RCC 7860 (cell line): ENCODE measurements at regions not wholly inside any gene's neighbourhood (a gene's known extent, or its start where the extent isn't known, plus 50 kb on each side); places are given as distances from the start of the nearest gene placed in this dataset.
"Not testable (repeated sequence)": the region's sequence is repeated elsewhere in the genome, so short reads cannot be mapped to it uniquely, and the experiment has no call there.

Source experiments
- DNase-seq: peaks from one replicate; pipeline ENCODE4 v3.0.0-alpha.2; 2015; ENCODE audit warnings: low spot score
- FAIRE-seq: peaks from 2 replicates; lab custom pipeline; 2012; peaks lifted over from hg19 to GRCh38; lab: Jason Lieb, UNC

GRCh38 chr14:28152453-28153044, 614.0 kb upstream of the FOXG1 start:
- DNase-seq, result no peak
- no peak for FAIRE-seq

- FAIRE-seq, result no peak
- DNase-seq, result no peak
These were observed 609.2 kb upstream of the FOXG1 start for GRCh38 chr14:28157289-28157869.

GRCh38 chr14:28157887-28158791, 608.4 kb upstream of the FOXG1 start:
- FAIRE-seq (no peak), DNase-seq (no peak)

- FAIRE-seq, result no peak
These were observed 605.5 kb upstream of the FOXG1 start for GRCh38 chr14:28161040-28161439.

GRCh38 chr14:28163233-28163632, 603.4 kb upstream of the FOXG1 start:
- DNase-seq (no peak), FAIRE-seq (no peak)

More at GRCh38 chr14:28161040-28161439, 605.5 kb upstream of the FOXG1 start:
- no peak for DNase-seq

GRCh38 chr14:28163897-28164296, 602.7 kb upstream of the FOXG1 start:
- FAIRE-seq (no peak), DNase-seq (no peak)

GRCh38 chr14:28187902-28188830, 578.4 kb upstream of the FOXG1 start:
- DNase-seq, FAIRE-seq: not testable (repeated sequence)

GRCh38 chr14:28196878-28197277, 569.7 kb upstream of the FOXG1 start:
- no peak for DNase-seq
- FAIRE-seq, result no peak

GRCh38 chr14:28220391-28220790, 546.2 kb upstream of the FOXG1 start:
- DNase-seq (no peak), FAIRE-seq (no peak)

- no peak for DNase-seq
These were observed 525.7 kb upstream of the FOXG1 start for GRCh38 chr14:28240909-28241308.

GRCh38 chr14:28242895-28243294, 523.7 kb upstream of the FOXG1 start:
- FAIRE-seq (no peak), DNase-seq (no peak)

More at GRCh38 chr14:28240909-28241308, 525.7 kb upstream of the FOXG1 start:
- FAIRE-seq, result no peak

- FAIRE-seq (no peak), DNase-seq (no peak)
These were observed 523.0 kb upstream of the FOXG1 start for GRCh38 chr14:28243600-28243999.

GRCh38 chr14:28245216-28245615, 521.4 kb upstream of the FOXG1 start:
- FAIRE-seq (no peak), DNase-seq (no peak)

GRCh38 chr14:28247491-28247890, 519.1 kb upstream of the FOXG1 start:
- no peak for DNase-seq
- no peak for FAIRE-seq

GRCh38 chr14:28252124-28252523, 514.5 kb upstream of the FOXG1 start:
- DNase-seq, FAIRE-seq: not testable (repeated sequence)

GRCh38 chr14:28254768-28255167, 511.8 kb upstream of the FOXG1 start:
- no peak for FAIRE-seq
- DNase-seq, result no peak

GRCh38 chr14:28264306-28264705, 502.3 kb upstream of the FOXG1 start:
- DNase-seq (no peak), FAIRE-seq (no peak)

- no peak for DNase-seq
- FAIRE-seq, result no peak
These were observed 494.3 kb upstream of the FOXG1 start for GRCh38 chr14:28272270-28272669.

GRCh38 chr14:28280530-28280929, 486.1 kb upstream of the FOXG1 start:
- DNase-seq (no peak), FAIRE-seq (no peak)

- FAIRE-seq, result no peak
- no peak for DNase-seq
These were observed 485.5 kb upstream of the FOXG1 start for GRCh38 chr14:28280997-28281598.
